MM.1S (cell line): ENCODE measurements at regions not wholly inside any gene's neighbourhood (a gene's known extent, or its start where the extent isn't known, plus 50 kb on each side); places are given as distances from the start of the nearest gene placed in this dataset.

Experiments used
- CTCF ChIP-seq: fragments of 300-600 bp; sonication (generic); IDR thresholded peaks from 2 replicates; pipeline ENCODE4 v1.5.1; 2016; ENCODE audit warnings: antibody characterized with exemption, low read length, mixed read lengths
- EZH2 ChIP-seq: fragments of 300-600 bp; sonication (generic); optimal IDR thresholded peaks from 2 replicates; pipeline ENCODE3; 2017; ENCODE audit warnings: low read depth, mild to moderate bottlenecking, antibody characterized with exemption, low read length, mixed read lengths

GRCh38 chr2:5440174-5440573 is 252.0 kb upstream of the SOX11 start:
- no peak for TF ChIP-seq CTCF
- TF ChIP-seq EZH2, result no peak
